Adipocyte (in vitro differentiated cells): ENCODE measurements at regions not wholly inside any gene's neighbourhood (a gene's known extent, or its start where the extent isn't known, plus 50 kb on each side); places are given as distances from the start of the nearest gene placed in this dataset.
"Not testable (repeated sequence)": the region's sequence is repeated elsewhere in the genome, so short reads cannot be mapped to it uniquely, and the experiment has no call there.

Experiments used
- DNase-seq: peaks from one replicate; pipeline ENCODE4 v3.0.0-alpha.2; 2015; ENCODE audit warnings: low read depth
- H3K27me3 ChIP-seq: replicated peaks from 2 replicates; pipeline ENCODE4 v1.7.0; 2013; ENCODE audit warnings: mild to moderate bottlenecking, low read length, moderate library complexity; ENCODE audit not compliant: control insufficient read depth, insufficient read depth
- H3K36me3 ChIP-seq: 2 replicates; pipeline ENCODE4 v1.7.0; 2013; ENCODE audit warnings: low read length, mild to moderate bottlenecking, moderate library complexity; ENCODE audit not compliant: control insufficient read depth, insufficient read depth, severe bottlenecking
- H3K4me1 ChIP-seq: 2 replicates; pipeline ENCODE4 v1.7.0; 2013; ENCODE audit warnings: mild to moderate bottlenecking, low read length, moderate library complexity; ENCODE audit not compliant: control insufficient read depth, insufficient read depth
- H3K4me3 ChIP-seq: 2 replicates; pipeline ENCODE4 v1.7.0; 2013; ENCODE audit warnings: mild to moderate bottlenecking, low read length, moderate library complexity
- H3K9ac ChIP-seq: 2 replicates; pipeline ENCODE4 v1.7.0; 2013; ENCODE audit warnings: mild to moderate bottlenecking, low read length, moderate library complexity
- H3K9me3 ChIP-seq: 2 replicates; pipeline ENCODE4 v1.7.0; 2013; ENCODE audit warnings: mild to moderate bottlenecking, low read length, moderate library complexity; ENCODE audit not compliant: control insufficient read depth

DNA sequence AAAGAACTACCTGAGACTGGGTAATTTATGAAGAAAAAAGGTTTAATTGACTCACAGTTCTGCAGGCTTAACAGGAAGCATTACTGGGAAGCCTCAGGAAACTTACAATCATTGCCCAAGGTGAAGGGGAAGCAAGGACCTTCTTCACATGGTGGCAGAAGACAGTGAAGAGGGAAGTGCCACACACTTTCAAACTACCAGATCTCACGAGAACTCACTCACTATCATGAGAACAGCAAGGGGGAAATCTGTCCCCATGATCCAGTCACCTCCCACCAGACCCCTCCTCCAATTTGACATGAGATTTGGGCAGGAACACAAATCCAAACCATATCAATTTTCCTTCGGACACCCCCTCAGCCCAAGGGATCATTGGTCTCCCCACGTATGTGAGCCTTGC, 55.1 kb upstream of the CYRIA start:
- H3K9me3 ChIP-seq, H3K4me3 ChIP-seq, H3K9ac ChIP-seq, DNase-seq, H3K36me3 ChIP-seq, H3K4me1 ChIP-seq: not testable (repeated sequence)
- peaks cover 14% of the 10 kb centered on the region for H3K27me3 ChIP-seq

DNA sequence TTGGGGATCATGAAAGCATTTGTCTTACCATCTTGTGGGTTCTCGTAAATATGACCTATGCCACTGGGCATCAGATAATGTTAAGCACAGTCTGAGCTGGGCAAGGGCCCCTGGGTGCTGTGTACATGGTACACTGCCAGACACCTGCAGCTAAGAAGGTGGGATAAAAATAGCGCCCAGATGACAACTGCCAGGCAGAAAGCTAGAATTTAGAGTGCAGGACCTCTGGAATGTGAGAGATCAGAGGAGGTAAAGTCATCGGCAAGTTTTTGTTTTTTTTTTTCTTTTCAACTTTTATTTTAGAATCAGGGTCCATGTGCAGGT, 53.8 kb upstream of the CYRIA start:
- Histone ChIP-seq H3K4me3 (no peak overlapping the region), H3K27me3 (peaks cover 19% of the 10 kb centered on the region), H3K4me1 (peaks cover 3% of the 10 kb centered on the region), H3K9me3 (no peaks in the 10 kb centered on the region), H3K36me3 (no peaks in the 10 kb centered on the region), H3K9ac (no peak overlapping the region)
- DNase-seq = no peak

DNA sequence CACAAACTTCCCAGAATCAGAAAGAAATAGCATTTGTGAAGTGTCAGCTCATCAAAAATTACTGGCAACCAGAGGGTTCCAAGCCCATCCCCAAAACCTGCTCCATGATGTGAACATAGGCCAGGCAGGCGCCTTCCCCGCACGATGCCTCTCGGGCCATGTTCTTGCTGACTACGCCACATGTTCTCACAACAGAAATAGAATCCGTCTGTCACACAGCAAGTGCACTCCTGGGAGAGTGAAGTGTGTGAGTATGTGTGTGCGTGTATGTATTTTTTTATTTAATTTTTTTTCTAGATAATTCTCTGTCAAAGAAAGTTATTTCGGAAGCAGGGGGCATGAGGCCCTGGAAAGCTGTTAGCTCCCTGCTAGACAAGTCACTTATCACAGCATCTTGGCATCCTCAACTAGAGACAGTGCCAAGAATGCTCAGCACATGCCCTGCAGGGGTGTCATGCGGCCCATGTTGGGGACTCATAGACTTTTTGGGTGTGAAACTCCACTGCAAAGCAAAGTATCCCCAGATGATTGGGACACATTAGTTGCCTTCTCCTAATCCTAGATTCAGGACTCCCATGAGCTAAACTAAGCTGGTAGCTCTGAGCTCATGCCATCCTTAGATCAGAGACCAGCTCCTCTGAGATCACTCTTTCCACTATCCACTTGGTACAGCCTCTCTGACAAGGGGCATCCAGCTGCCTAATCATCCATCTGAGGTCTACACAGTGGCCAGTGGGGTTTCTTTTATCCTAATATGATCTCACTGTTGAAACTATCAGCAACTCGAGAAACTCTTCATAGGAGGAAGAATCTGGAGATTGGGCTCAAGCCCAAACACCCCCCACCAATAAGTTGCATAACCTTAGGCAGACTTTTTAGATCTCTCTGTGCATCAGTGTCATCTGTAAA, 53.2 kb upstream of the CYRIA start:
- Histone ChIP-seq H3K36me3 (no peaks in the 10 kb centered on the region), H3K9ac (no peak overlapping the region), H3K4me1 (peaks cover 3% of the 10 kb centered on the region), H3K27me3 (peaks cover 19% of the 10 kb centered on the region), H3K9me3 (no peaks in the 10 kb centered on the region), H3K4me3 (no peak overlapping the region)
- no peak for DNase-seq

DNA sequence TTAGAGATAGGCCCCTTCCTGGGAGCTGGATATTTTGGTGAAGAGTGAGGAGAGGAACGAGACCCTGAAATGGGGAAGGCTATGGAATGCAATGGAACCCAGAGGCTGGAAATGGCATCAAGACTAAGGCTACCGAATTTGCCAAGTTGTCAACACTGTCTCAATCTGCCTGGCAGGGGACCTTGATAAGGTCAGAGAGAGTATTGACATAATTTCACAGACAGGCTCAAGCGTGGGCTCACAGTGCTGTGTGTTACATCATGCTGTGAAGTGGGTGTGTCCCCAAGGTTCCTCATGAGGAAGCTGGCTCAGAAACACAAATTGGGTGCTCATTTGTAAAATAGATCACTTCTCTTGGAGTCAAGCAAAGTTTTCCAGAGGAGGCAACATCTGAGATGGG, 51.8 kb upstream of the CYRIA start:
- DNase-seq = no peak
- Histone ChIP-seq H3K9ac (no peak overlapping the region), H3K4me3 (no peak overlapping the region), H3K27me3 (peaks cover 14% of the 10 kb centered on the region), H3K4me1 (peaks cover 3% of the 10 kb centered on the region), H3K9me3 (no peaks in the 10 kb centered on the region), H3K36me3 (no peaks in the 10 kb centered on the region)

DNA sequence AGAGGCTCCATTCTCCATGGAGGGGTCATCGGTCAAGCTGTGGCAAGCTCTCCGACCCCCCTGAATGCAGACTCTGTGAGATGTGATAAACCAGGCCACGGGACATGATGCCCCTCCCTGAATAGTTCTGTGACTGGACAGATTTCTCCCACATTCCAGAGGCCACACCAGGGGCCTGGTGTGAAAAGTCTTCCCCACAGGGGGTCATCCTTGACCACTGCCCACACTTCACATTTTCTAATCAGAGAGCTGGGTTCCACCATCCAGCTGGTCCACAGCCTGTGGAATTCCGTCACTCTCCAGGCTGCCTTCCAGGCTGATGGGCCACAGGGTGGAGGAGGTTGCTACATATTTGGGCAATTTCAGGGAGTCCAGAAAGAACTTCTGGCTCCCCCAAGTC, 51.3 kb upstream of the CYRIA start:
- Histone ChIP-seq H3K4me3 (no peak overlapping the region), H3K9ac (no peak overlapping the region), H3K36me3 (no peaks in the 10 kb centered on the region), H3K9me3 (no peaks in the 10 kb centered on the region), H3K4me1 (peaks cover 3% of the 10 kb centered on the region), H3K27me3 (peaks cover 12% of the 10 kb centered on the region)
- no peak for DNase-seq

DNA sequence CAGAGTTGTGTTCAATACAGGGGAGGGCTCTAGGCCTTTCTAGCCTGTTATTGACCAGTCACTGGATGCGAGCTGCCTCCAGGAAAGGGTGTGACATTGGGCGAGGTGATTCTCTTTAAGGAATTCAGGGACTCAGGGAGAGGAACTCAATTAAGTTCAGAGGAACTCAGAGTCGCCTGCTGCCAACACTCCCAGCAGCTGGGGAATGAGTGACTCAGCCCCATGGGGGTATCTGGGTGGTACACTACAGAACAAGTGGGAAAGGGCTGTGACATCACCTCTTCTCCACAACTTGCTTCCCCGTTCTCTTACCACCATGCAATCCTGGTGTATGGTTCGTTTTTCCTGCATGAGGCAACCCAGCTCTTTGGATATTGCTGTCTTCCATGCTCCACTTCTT, 50.4 kb upstream of the CYRIA start:
- Histone ChIP-seq H3K4me1 (peaks cover 3% of the 10 kb centered on the region), H3K9me3 (no peaks in the 10 kb centered on the region), H3K4me3 (no peak overlapping the region), H3K9ac (no peak overlapping the region), H3K36me3 (no peaks in the 10 kb centered on the region), H3K27me3 (peaks cover 9% of the 10 kb centered on the region)
- DNase-seq = no peak
